Brain microvascular endothelial cell (primary cell): ENCODE measurements at regions not wholly inside any gene's neighbourhood (a gene's known extent, or its start where the extent isn't known, plus 50 kb on each side); places are given as distances from the start of the nearest gene placed in this dataset.

Source experiments
- DNase-seq: peaks from one replicate; pipeline ENCODE4 v3.0.0-alpha.2; 2020
- H3K27ac ChIP-seq: fragments of 250-450 bp; sonication (Bioruptor Pico); 2 replicates; pipeline ENCODE4 v1.5.1; 2020; ENCODE audit warnings: mild to moderate bottlenecking, moderate library complexity
- H3K27me3 ChIP-seq: fragments of 250-450 bp; sonication (Bioruptor Pico); replicated peaks from 2 replicates; pipeline ENCODE4 v1.5.1; 2020; ENCODE audit warnings: mild to moderate bottlenecking
- H3K36me3 ChIP-seq: fragments of 250-450 bp; sonication (Bioruptor Pico); replicated peaks from 2 replicates; pipeline ENCODE4 v1.5.1; 2020; ENCODE audit warnings: mild to moderate bottlenecking
- H3K4me3 ChIP-seq: 2 replicates; pipeline ENCODE4 v1.5.1; 2011; ENCODE audit warnings: low read depth, mild to moderate bottlenecking, control low read depth, low read length, moderate library complexity
- in situ Hi-C: cut with HindIII; loops from 2 replicates; pipeline ENCODE4 v1.10.0; 2017; ENCODE audit warnings: low sequenced_read_pairs, low pct_ligation_motif_present
- TF ChIP-seq, protein P1 (sequence below): IDR thresholded peaks from 2 replicates; pipeline ENCODE4 v1.5.1; 2011; ENCODE audit warnings: low read depth, mild to moderate bottlenecking, moderate library complexity, low read length, control low read depth, inconsistent platforms; ENCODE audit errors: missing control alignments

DNA sequence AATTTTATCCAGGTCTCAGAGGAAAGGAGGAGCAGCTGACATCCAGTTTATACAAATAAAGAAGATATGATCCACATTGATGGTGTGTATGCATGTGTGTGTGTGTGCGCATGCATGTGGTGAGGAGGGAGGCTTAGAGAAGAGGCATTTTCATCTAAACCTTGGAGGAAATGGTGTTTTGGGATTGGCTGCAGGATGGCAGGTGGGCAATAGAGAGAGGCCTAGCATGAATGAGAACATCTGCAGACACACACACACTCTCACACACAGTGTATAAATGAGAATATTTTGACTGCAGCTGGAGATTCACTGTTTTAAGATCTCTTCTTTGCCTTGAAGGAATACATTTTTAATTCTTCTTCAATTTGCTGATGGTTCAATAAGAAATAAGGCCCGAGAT, 61.7 kb upstream of the TMEM17 start:
- Histone ChIP-seq H3K27me3 (no peaks in the 10 kb centered on the region), H3K4me3 (no peak overlapping the region), H3K36me3 (no peaks in the 10 kb centered on the region), H3K27ac (no peak overlapping the region)
- TF ChIP-seq, protein P1, sequence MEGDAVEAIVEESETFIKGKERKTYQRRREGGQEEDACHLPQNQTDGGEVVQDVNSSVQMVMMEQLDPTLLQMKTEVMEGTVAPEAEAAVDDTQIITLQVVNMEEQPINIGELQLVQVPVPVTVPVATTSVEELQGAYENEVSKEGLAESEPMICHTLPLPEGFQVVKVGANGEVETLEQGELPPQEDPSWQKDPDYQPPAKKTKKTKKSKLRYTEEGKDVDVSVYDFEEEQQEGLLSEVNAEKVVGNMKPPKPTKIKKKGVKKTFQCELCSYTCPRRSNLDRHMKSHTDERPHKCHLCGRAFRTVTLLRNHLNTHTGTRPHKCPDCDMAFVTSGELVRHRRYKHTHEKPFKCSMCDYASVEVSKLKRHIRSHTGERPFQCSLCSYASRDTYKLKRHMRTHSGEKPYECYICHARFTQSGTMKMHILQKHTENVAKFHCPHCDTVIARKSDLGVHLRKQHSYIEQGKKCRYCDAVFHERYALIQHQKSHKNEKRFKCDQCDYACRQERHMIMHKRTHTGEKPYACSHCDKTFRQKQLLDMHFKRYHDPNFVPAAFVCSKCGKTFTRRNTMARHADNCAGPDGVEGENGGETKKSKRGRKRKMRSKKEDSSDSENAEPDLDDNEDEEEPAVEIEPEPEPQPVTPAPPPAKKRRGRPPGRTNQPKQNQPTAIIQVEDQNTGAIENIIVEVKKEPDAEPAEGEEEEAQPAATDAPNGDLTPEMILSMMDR = no peak
- in situ Hi-C loops = no loop called here
- no peak for DNase-seq

GRCh38 chr2:62566847-62567246, 60.9 kb upstream of the TMEM17 start:
- no peak for DNase-seq
- Histone ChIP-seq H3K36me3 (no peaks in the 10 kb centered on the region), H3K27ac (no peak overlapping the region), H3K4me3 (no peak overlapping the region), H3K27me3 (no peaks in the 10 kb centered on the region)
- in situ Hi-C loops = no loop called here
- TF ChIP-seq, protein P1 = no peak

- no peak overlapping the region for H3K4me3 ChIP-seq
- no peaks in the 10 kb centered on the region for H3K27me3 ChIP-seq
- H3K27ac ChIP-seq = no peak overlapping the region
- TF ChIP-seq, protein P1 = no peak
- no peaks in the 10 kb centered on the region for H3K36me3 ChIP-seq
- in situ Hi-C loops = no loop called here
- no peak for DNase-seq
These were observed 59.4 kb upstream of the TMEM17 start for GRCh38 chr2:62565309-62565908.

DNA sequence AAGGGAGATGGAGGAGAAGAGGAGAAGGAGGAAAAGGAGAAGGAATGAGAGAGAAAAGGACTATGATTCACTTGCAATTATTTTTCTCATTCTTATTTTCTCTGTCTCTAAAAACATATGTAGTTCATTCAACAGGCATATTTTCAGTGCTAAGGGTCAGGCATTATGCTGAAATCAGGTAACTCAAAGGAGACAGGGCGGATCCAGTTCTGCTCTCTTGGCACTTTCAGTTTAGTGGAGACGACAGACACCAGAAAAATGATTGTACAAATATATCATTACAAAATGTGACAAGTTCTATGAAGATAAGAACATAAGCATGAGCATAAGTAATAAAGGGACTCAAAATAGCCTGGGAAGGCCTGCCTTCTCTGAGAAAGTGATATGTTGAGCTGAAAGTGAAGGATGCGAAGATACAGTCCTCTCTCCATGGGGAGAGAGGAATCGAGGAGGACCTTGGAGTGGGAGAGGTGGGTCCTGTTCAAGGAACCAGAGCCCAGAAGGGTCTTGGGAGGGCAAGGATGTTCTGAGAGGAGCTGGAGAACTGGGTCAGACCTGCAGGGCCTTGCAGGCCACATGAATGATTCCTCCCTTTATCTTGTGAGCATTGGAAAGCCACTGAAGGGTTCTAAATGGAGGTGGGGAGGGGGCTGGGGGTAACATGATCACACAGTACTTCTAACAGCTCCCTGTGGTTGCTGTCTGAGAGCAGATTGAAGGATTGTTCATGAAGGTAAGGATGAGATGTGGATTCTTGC, 58.6 kb upstream of the TMEM17 start:
- TF ChIP-seq, protein P1 = no peak
- no peaks in the 10 kb centered on the region for H3K36me3 ChIP-seq
- H3K4me3 ChIP-seq = no peak overlapping the region
- no peak overlapping the region for H3K27ac ChIP-seq
- no peaks in the 10 kb centered on the region for H3K27me3 ChIP-seq
- in situ Hi-C loops = no loop called here
- no peak for DNase-seq

GRCh38 chr2:62561586-62561985, 55.6 kb upstream of the TMEM17 start:
- Histone ChIP-seq H3K27ac (no peak overlapping the region), H3K4me3 (no peak overlapping the region), H3K27me3 (no peaks in the 10 kb centered on the region), H3K36me3 (no peaks in the 10 kb centered on the region)
- no peak for DNase-seq
- in situ Hi-C loops = no loop called here
- TF ChIP-seq, protein P1 = no peak
